H9 (cell line): ENCODE measurements at regions not wholly inside any gene's neighbourhood (a gene's known extent, or its start where the extent isn't known, plus 50 kb on each side); places are given as distances from the start of the nearest gene placed in this dataset.

Source experiments
- DNase-seq: peaks from one replicate; pipeline ENCODE4 v3.0.0-alpha.2; 2017
- H2AFZ ChIP-seq: one replicate; pipeline ENCODE4 v1.6.1; 2013; ENCODE audit warnings: mild to moderate bottlenecking, low read length, control low read depth, moderate library complexity
- H2AK5ac ChIP-seq: 2 replicates; pipeline ENCODE4 v1.6.1; 2013; ENCODE audit warnings: low read length, control low read depth, mixed read lengths; ENCODE audit not compliant: insufficient read length
- H2BK120ac ChIP-seq: one replicate; pipeline ENCODE4 v1.6.1; 2013; ENCODE audit warnings: low read depth, mild to moderate bottlenecking, low read length, control low read depth, inconsistent platforms; ENCODE audit not compliant: poor library complexity, severe bottlenecking
- H2BK12ac ChIP-seq: 2 replicates; pipeline ENCODE4 v1.6.1; 2013; ENCODE audit warnings: low read length, control low read depth, mixed read lengths, low read depth; ENCODE audit not compliant: insufficient read length
- H2BK15ac ChIP-seq: 2 replicates; pipeline ENCODE4 v1.6.1; 2013; ENCODE audit warnings: low read depth, low read length, control low read depth
- H2BK20ac ChIP-seq: one replicate; pipeline ENCODE4 v1.6.1; 2013; ENCODE audit warnings: low read depth, mild to moderate bottlenecking, low read length, control low read depth, inconsistent platforms; ENCODE audit not compliant: poor library complexity, severe bottlenecking
- H2BK5ac ChIP-seq: 2 replicates; pipeline ENCODE4 v1.6.1; 2013; ENCODE audit warnings: low read length, control low read depth, mixed read lengths; ENCODE audit not compliant: insufficient read length
- H3K14ac ChIP-seq: 2 replicates; pipeline ENCODE4 v1.6.1; 2013; ENCODE audit warnings: low read length, control low read depth; ENCODE audit not compliant: insufficient read depth
- H3K18ac ChIP-seq: 2 replicates; pipeline ENCODE4 v1.6.1; 2013; ENCODE audit warnings: low read depth, mild to moderate bottlenecking, mixed read lengths, low read length, control low read depth; ENCODE audit not compliant: insufficient read length
- H3K23ac ChIP-seq: 2 replicates; pipeline ENCODE4 v1.6.1; 2013; ENCODE audit warnings: low read length, control low read depth, mixed read lengths, low read depth; ENCODE audit not compliant: insufficient read length
- H3K23me2 ChIP-seq: 2 replicates; pipeline ENCODE4 v1.6.1; 2013; ENCODE audit warnings: low read depth, mild to moderate bottlenecking, mixed read lengths, low read length, control low read depth; ENCODE audit not compliant: insufficient read length, poor library complexity, severe bottlenecking
- H3K27ac ChIP-seq: 2 replicates; pipeline ENCODE4 v1.5.1; 2013; ENCODE audit warnings: low read length, control low read depth, mixed read lengths, low read depth; ENCODE audit not compliant: insufficient read length
- H3K27me3 ChIP-seq: 2 replicates; pipeline ENCODE4 v1.6.1; 2013; ENCODE audit warnings: low read length, control low read depth, inconsistent platforms; ENCODE audit not compliant: insufficient read depth
- H3K4ac ChIP-seq: 2 replicates; pipeline ENCODE4 v1.6.1; 2013; ENCODE audit warnings: low read depth, mild to moderate bottlenecking, control low read depth, inconsistent platforms, low read length, moderate library complexity
- H3K4me1 ChIP-seq: 2 replicates; pipeline ENCODE4 v1.6.1; 2013; ENCODE audit warnings: low read length, control low read depth, inconsistent platforms; ENCODE audit not compliant: insufficient read depth
- H3K4me2 ChIP-seq: 2 replicates; pipeline ENCODE4 v1.6.1; 2013; ENCODE audit warnings: low read length, control low read depth, mixed read lengths; ENCODE audit not compliant: insufficient read length, insufficient read depth
- H3K56ac ChIP-seq: 2 replicates; pipeline ENCODE4 v1.6.1; 2013; ENCODE audit warnings: low read depth, mild to moderate bottlenecking, mixed read lengths, low read length, control low read depth; ENCODE audit not compliant: insufficient read length
- H3K79me1 ChIP-seq: 2 replicates; pipeline ENCODE4 v1.6.1; 2013; ENCODE audit warnings: low read depth, mild to moderate bottlenecking, moderate library complexity, low read length, control low read depth, inconsistent platforms; ENCODE audit not compliant: insufficient read depth, poor library complexity, severe bottlenecking
- H3K79me2 ChIP-seq: 2 replicates; pipeline ENCODE4 v1.6.1; 2013; ENCODE audit warnings: low read length, control low read depth, inconsistent platforms; ENCODE audit not compliant: insufficient read depth
- H3K9ac ChIP-seq: 2 replicates; pipeline ENCODE4 v1.6.1; 2013; ENCODE audit warnings: low read length, control low read depth, mixed read lengths; ENCODE audit not compliant: insufficient read length; ENCODE audit errors: extremely low read depth
- H3K9me3 ChIP-seq: one replicate; pipeline ENCODE4 v1.6.1; 2013; ENCODE audit warnings: low read depth, low read length, inconsistent platforms; ENCODE audit not compliant: control insufficient read depth
- H3T11ph ChIP-seq: one replicate; pipeline ENCODE4 v1.6.1; 2013; ENCODE audit warnings: mild to moderate bottlenecking, low read length, control low read depth, inconsistent platforms
- H4K20me1 ChIP-seq: one replicate; pipeline ENCODE4 v1.6.1; 2013; ENCODE audit not compliant: control insufficient read depth, insufficient read length, insufficient read depth
- H4K5ac ChIP-seq: 2 replicates; pipeline ENCODE4 v1.6.1; 2013; ENCODE audit warnings: low read depth, mild to moderate bottlenecking, mixed read lengths, low read length, control low read depth; ENCODE audit not compliant: insufficient read length
- H4K8ac ChIP-seq: replicated peaks from 2 replicates; pipeline ENCODE4 v1.6.1; 2013; ENCODE audit warnings: low read length, control low read depth, mixed read lengths, low read depth; ENCODE audit not compliant: insufficient read length
- H4K91ac ChIP-seq: 2 replicates; pipeline ENCODE4 v1.6.1; 2013; ENCODE audit warnings: low read depth, mild to moderate bottlenecking, moderate library complexity, mixed read lengths, low read length, control low read depth; ENCODE audit not compliant: insufficient read length
- H3K27ac Mint-ChIP-seq, 3 experiments: 2 replicates in 2 of 3; 3 replicates in 1 of 3; pipeline ENCODE4 v1.8.0; 2020 to 2021; ENCODE audit warnings: mixed read lengths in 3 of 3, mild to moderate bottlenecking in 1 of 3, moderate library complexity in 1 of 3
- H3K27me3 Mint-ChIP-seq: 2 replicates; pipeline ENCODE4 v1.8.0; 2021; ENCODE audit warnings: low read depth, mild to moderate bottlenecking, moderate library complexity, mixed read lengths
- H3K36me3 Mint-ChIP-seq, 3 experiments: 2 replicates in 2 of 3; 3 replicates in 1 of 3; pipeline ENCODE4 v1.8.0; 2020 to 2021; ENCODE audit warnings: low read depth in 3 of 3, mixed read lengths in 3 of 3; ENCODE audit not compliant: insufficient read depth in 1 of 3
- H3K4me1 Mint-ChIP-seq, 2 experiments: 2 replicates each; pipeline ENCODE4 v1.8.0; 2020; ENCODE audit warnings: mixed read lengths in 2 of 2
- H3K4me3 Mint-ChIP-seq, 2 experiments: 2 replicates in 1 of 2; 3 replicates in 1 of 2; pipeline ENCODE4 v1.8.0; 2020 to 2021; ENCODE audit warnings: mild to moderate bottlenecking in 2 of 2, mixed read lengths in 2 of 2, moderate library complexity in 1 of 2
- H3K9me3 Mint-ChIP-seq, 2 experiments: 2 replicates in 1 of 2; 3 replicates in 1 of 2; pipeline ENCODE4 v1.8.0; 2020; ENCODE audit warnings: mild to moderate bottlenecking in 2 of 2, mixed read lengths in 2 of 2, moderate library complexity in 1 of 2
- CTCF ChIP-seq: fragments of 200-600 bp; sonication (generic); conservative IDR thresholded peaks from 3 replicates; pipeline ENCODE4 v1.8.0; 2021; ENCODE audit warnings: antibody characterized with exemption, mild to moderate bottlenecking
- WGBS: extraction: QIAGEN DNeasy Blood & Tissue Kit; methylation state at CpG from one replicate; pipeline ENCODE4 v1.1.7; 2013; ENCODE audit warnings: missing lambda C conversion rate, low lambda C conversion rate, mixed read lengths; ENCODE audit not compliant: insufficient read length; ENCODE audit errors: extremely low coverage; 5-methylcytosine and 5-hydroxymethylcytosine counted together

- no peaks in the 10 kb centered on the region for H3K23me2 ChIP-seq
- no peak overlapping the region for H2BK120ac ChIP-seq
- no peak overlapping the region for H2AFZ ChIP-seq
- H3K79me1 ChIP-seq = peaks cover 3% of the 10 kb centered on the region
- H3K9me3 ChIP-seq = no peaks in the 10 kb centered on the region
- H3K9me3 Mint-ChIP-seq = no peaks in the 10 kb centered on the region
- H4K5ac ChIP-seq = no peak overlapping the region
- no peak overlapping the region for H3K4me3 Mint-ChIP-seq
- no peak overlapping the region for H3K4me2 ChIP-seq
- TF ChIP-seq CTCF = no peak
- no peaks in the 10 kb centered on the region for H4K20me1 ChIP-seq
- peaks cover 24 to 31% of the 10 kb centered on the region in 2 experiments for H3K4me1 Mint-ChIP-seq
- no peak overlapping the region for H2BK20ac ChIP-seq
- H3K9ac ChIP-seq = no peak overlapping the region
- no peak overlapping the region for H2BK12ac ChIP-seq
- no peak overlapping the region for H3K14ac ChIP-seq
- no peak overlapping the region for H3K18ac ChIP-seq
- H4K8ac ChIP-seq = no peak overlapping the region
- H4K91ac ChIP-seq = no peak overlapping the region
- no CpG with 5 or more reads among the region's 7 CpGs for WGBS
- peak overlapping the region in 2 of 3 experiments; percentile 14 to 71; a peak in 1 of 7 replicates for H3K27ac Mint-ChIP-seq
- H3K27ac ChIP-seq = no peak overlapping the region
- H3K4me1 ChIP-seq = no peaks in the 10 kb centered on the region; the same call in 1 of the 2 replicates
- no peak overlapping the region for H3K56ac ChIP-seq
- H3K79me2 ChIP-seq = peaks cover 2% of the 10 kb centered on the region; the same call in 1 of the 2 replicates
- H3K27me3 ChIP-seq = no peaks in the 10 kb centered on the region
- H2BK15ac ChIP-seq = no peak overlapping the region
- no peak overlapping the region for H3K4ac ChIP-seq
- H2AK5ac ChIP-seq = no peak overlapping the region
- no peak overlapping the region for H3T11ph ChIP-seq
- DNase-seq = peak; percentile 21
- peaks cover 0 to 3% (median 0%) of the 10 kb centered on the region in 3 experiments; a peak in 3 of 7 replicates for H3K36me3 Mint-ChIP-seq
- H2BK5ac ChIP-seq = no peak overlapping the region
- no peaks in the 10 kb centered on the region for H3K27me3 Mint-ChIP-seq
- H3K23ac ChIP-seq = no peak overlapping the region
These were observed 185.9 kb downstream of the SEC14L1 start for GRCh38 chr17:77326636-77327035.
